ENCODE measurements at regions not wholly inside any gene's neighbourhood (a gene's known extent, or its start where the extent isn't known, plus 50 kb on each side); places are given as distances from the start of the nearest gene placed in this dataset.

- intact Hi-C loops (cut with micrococcal nuclease): no loop called here
Observed at GRCh38 chr13:106351251-106351650, 184.2 kb downstream of the EFNB2 start.

- intact Hi-C loops (cut with micrococcal nuclease): no loop called here
Observed at GRCh38 chr13:106350208-106350607, 185.3 kb downstream of the EFNB2 start.

GRCh38 chr13:106349080-106349931 is 186.2 kb downstream of the EFNB2 start:
- intact Hi-C loops (cut with micrococcal nuclease): no loop called here

- intact Hi-C loops (cut with micrococcal nuclease): no loop called here
Observed at GRCh38 chr13:106348075-106348840, 187.2 kb downstream of the EFNB2 start.

- intact Hi-C loops (cut with micrococcal nuclease): no loop called here
Observed at GRCh38 chr13:106344342-106344741, 191.1 kb downstream of the EFNB2 start.

- intact Hi-C loops (cut with micrococcal nuclease): no loop called here
Observed at GRCh38 chr13:106343836-106344235, 191.6 kb downstream of the EFNB2 start.

GRCh38 chr13:106340249-106340648 is 195.2 kb downstream of the EFNB2 start:
- intact Hi-C loops (cut with micrococcal nuclease): no loop called here

GRCh38 chr13:106337096-106337850 is 198.2 kb downstream of the EFNB2 start:
- intact Hi-C loops (cut with micrococcal nuclease): no loop called here

- intact Hi-C loops (cut with micrococcal nuclease): no loop called here
Observed at GRCh38 chr13:106336668-106337067, 198.8 kb downstream of the EFNB2 start.

- intact Hi-C loops (cut with micrococcal nuclease): no loop called here
Observed at GRCh38 chr13:106332621-106333020, 202.8 kb downstream of the EFNB2 start.

- intact Hi-C loops (cut with micrococcal nuclease): no loop called here
Observed at GRCh38 chr13:106331116-106331515, 204.3 kb downstream of the EFNB2 start.

GRCh38 chr13:106329941-106330340 is 205.5 kb downstream of the EFNB2 start:
- intact Hi-C loops (cut with micrococcal nuclease): no loop called here

GRCh38 chr13:106326751-106327150 is 208.7 kb downstream of the EFNB2 start:
- intact Hi-C loops (cut with micrococcal nuclease): no loop called here

GRCh38 chr13:106324444-106324843 is 211.0 kb downstream of the EFNB2 start:
- intact Hi-C loops (cut with micrococcal nuclease): no loop called here

- intact Hi-C loops (cut with micrococcal nuclease): no loop called here
Observed at GRCh38 chr13:106322628-106323027, 212.8 kb downstream of the EFNB2 start.

GRCh38 chr13:106318941-106319411 is 216.5 kb downstream of the EFNB2 start:
- intact Hi-C loops (cut with micrococcal nuclease): no loop called here

- intact Hi-C loops (cut with micrococcal nuclease): no loop called here
Observed at GRCh38 chr13:106314417-106314816, 221.0 kb downstream of the EFNB2 start.

GRCh38 chr13:106311004-106311403 is 224.5 kb downstream of the EFNB2 start:
- intact Hi-C loops (cut with micrococcal nuclease): no loop called here

GRCh38 chr13:106310291-106310865 is 225.1 kb downstream of the EFNB2 start:
- intact Hi-C loops (cut with micrococcal nuclease): no loop called here

GRCh38 chr13:106306748-106307277 is 228.6 kb downstream of the EFNB2 start:
- intact Hi-C loops (cut with micrococcal nuclease): no loop called here

GRCh38 chr13:106302843-106303242 is 232.6 kb downstream of the EFNB2 start:
- intact Hi-C loops (cut with micrococcal nuclease): no loop called here
